WTC11 (cell line): ENCODE measurements at regions not wholly inside any gene's neighbourhood (a gene's known extent, or its start where the extent isn't known, plus 50 kb on each side); places are given as distances from the start of the nearest gene placed in this dataset.
"Not testable (repeated sequence)": the region's sequence is repeated elsewhere in the genome, so short reads cannot be mapped to it uniquely, and the experiment has no call there.

Experiments
- CBFB ChIP-seq: sonication (generic); formaldehyde crosslinking; IDR thresholded peaks from 2 replicates; pipeline ENCODE4 v1.8.1; 2022; ENCODE audit warnings: mild to moderate bottlenecking, low read depth, missing genetic modification reagents
- CREM ChIP-seq: sonication (generic); formaldehyde crosslinking; IDR thresholded peaks from 2 replicates; pipeline ENCODE4 v1.8.1; 2022; ENCODE audit warnings: mild to moderate bottlenecking, missing genetic modification reagents, moderate library complexity
- CTCF ChIP-seq: fragments of 200-600 bp; IDR thresholded peaks from 2 replicates; pipeline ENCODE4 v1.8.0; 2022; ENCODE audit warnings: antibody characterized with exemption
- MAX ChIP-seq: sonication (generic); formaldehyde crosslinking; IDR thresholded peaks from 2 replicates; pipeline ENCODE4 v1.8.0; 2022; ENCODE audit warnings: mild to moderate bottlenecking, missing genetic modification reagents
- MYBL2 ChIP-seq: sonication (generic); formaldehyde crosslinking; IDR thresholded peaks from 2 replicates; pipeline ENCODE4 v1.8.1; 2023; ENCODE audit warnings: mild to moderate bottlenecking, moderate library complexity, missing genetic modification reagents
- NFYB ChIP-seq: sonication (generic); formaldehyde crosslinking; conservative IDR thresholded peaks from 2 replicates; pipeline ENCODE4 v1.8.0; 2022; ENCODE audit warnings: low read depth, missing genetic modification reagents
- TF ChIP-seq, protein P1 (sequence below): sonication (generic); formaldehyde crosslinking; conservative IDR thresholded peaks from 2 replicates; pipeline ENCODE4 v1.8.1; 2022; ENCODE audit warnings: mild to moderate bottlenecking, missing genetic modification reagents

GRCh38 chr7:155385182-155385581 is 72.7 kb upstream of the EN2 start:
- not testable (repeated sequence) for TF ChIP-seq CTCF; MAX; CBFB (CRISPR knock-in tag); CREM (CRISPR knock-in tag); MYBL2 (CRISPR knock-in tag); NFYB
- TF ChIP-seq, protein P1, sequence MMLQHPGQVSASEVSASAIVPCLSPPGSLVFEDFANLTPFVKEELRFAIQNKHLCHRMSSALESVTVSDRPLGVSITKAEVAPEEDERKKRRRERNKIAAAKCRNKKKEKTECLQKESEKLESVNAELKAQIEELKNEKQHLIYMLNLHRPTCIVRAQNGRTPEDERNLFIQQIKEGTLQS (CRISPR knock-in tag), result not testable (repeated sequence)
